H1 (cell line): ENCODE measurements at regions not wholly inside any gene's neighbourhood (a gene's known extent, or its start where the extent isn't known, plus 50 kb on each side); places are given as distances from the start of the nearest gene placed in this dataset.

Experiments
- CHD7 ChIP-seq: fragments of 300-600 bp; sonication (generic); IDR thresholded peaks from 2 replicates; pipeline ENCODE4 v1.7.1; 2012; ENCODE audit warnings: low read length, moderate library complexity, mild to moderate bottlenecking, inconsistent platforms; ENCODE audit not compliant: insufficient replicate concordance
- CTCF ChIP-seq, 3 experiments: IDR thresholded peaks; 1 replicate in 2 of 3; 2 replicates in 1 of 3; pipeline versions ENCODE4 v1.5.1 to v1.6.1; 2011; ENCODE audit warnings: low read length in 3 of 3, mild to moderate bottlenecking in 3 of 3, inconsistent platforms in 2 of 3, low read depth in 1 of 3, moderate library complexity in 1 of 3; ENCODE audit not compliant: insufficient read depth in 1 of 3; ENCODE audit errors: control extremely low read depth in 1 of 3
- KDM4A ChIP-seq: IDR thresholded peaks from one replicate; pipeline ENCODE4 v1.7.1; 2012; ENCODE audit warnings: low read depth, mild to moderate bottlenecking, moderate library complexity, low read length, inconsistent platforms; ENCODE audit not compliant: severe bottlenecking
- RNF2 ChIP-seq: fragments of 200-900, 300-1000 bp; sonication (generic); IDR thresholded peaks from 2 replicates; pipeline ENCODE4 v1.7.1; 2016; ENCODE audit warnings: borderline replicate concordance, low read depth, mild to moderate bottlenecking, antibody characterized with exemption, low read length; ENCODE audit not compliant: poor library complexity, severe bottlenecking; ENCODE audit errors: missing control alignments

- TF ChIP-seq CHD7 (no peak), CTCF (IDR thresholded peaks at IDR 0.05; ENCODE audit: control extremely low read depth in 1 of 3, insufficient read depth in 1 of 3, low read depth in 1 of 3, low read length in 3 of 3) (no peak), KDM4A (no peak), RNF2 (no peak)
Measured at GRCh38 chr22:48500471-48501230, 1327.0 kb downstream of the BRD1 start (continued).
